PC-3 (cell line): ENCODE measurements at regions not wholly inside any gene's neighbourhood (a gene's known extent, or its start where the extent isn't known, plus 50 kb on each side); places are given as distances from the start of the nearest gene placed in this dataset.

Source experiments
- EZH2 ChIP-seq: fragments of 300-600 bp; sonication (generic); IDR thresholded peaks from one replicate; pipeline ENCODE4 v1.6.1; 2017; ENCODE audit warnings: antibody characterized with exemption, mild to moderate bottlenecking, low read length; ENCODE audit not compliant: unreplicated experiment
- TF ChIP-seq, protein P1 (sequence below): fragments of 300-600 bp; sonication (generic); conservative IDR thresholded peaks from 2 replicates; pipeline ENCODE4 v1.5.1; 2017; ENCODE audit warnings: antibody characterized with exemption, low read depth, mild to moderate bottlenecking, low read length

DNA sequence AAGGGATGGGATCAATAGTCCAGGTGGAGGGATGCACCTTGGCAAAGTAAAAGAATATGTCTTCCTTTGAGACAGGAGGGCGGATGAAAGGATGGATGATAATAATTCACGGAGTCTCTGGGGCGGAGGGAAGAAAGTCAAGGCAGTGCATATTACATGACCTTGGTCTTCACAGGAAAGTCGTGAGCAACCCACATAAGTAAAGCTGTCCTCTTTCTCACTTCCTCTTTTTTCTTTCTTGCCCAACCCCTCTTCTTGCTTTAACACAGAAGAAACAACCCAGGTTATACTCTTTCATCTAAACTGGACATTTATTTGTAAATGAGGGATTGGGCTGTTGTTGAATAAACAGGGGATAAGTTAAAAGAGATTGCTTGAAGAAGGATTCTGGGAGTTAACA lies 168.7 kb upstream of the SKOR2 start:
- TF ChIP-seq, protein P1, sequence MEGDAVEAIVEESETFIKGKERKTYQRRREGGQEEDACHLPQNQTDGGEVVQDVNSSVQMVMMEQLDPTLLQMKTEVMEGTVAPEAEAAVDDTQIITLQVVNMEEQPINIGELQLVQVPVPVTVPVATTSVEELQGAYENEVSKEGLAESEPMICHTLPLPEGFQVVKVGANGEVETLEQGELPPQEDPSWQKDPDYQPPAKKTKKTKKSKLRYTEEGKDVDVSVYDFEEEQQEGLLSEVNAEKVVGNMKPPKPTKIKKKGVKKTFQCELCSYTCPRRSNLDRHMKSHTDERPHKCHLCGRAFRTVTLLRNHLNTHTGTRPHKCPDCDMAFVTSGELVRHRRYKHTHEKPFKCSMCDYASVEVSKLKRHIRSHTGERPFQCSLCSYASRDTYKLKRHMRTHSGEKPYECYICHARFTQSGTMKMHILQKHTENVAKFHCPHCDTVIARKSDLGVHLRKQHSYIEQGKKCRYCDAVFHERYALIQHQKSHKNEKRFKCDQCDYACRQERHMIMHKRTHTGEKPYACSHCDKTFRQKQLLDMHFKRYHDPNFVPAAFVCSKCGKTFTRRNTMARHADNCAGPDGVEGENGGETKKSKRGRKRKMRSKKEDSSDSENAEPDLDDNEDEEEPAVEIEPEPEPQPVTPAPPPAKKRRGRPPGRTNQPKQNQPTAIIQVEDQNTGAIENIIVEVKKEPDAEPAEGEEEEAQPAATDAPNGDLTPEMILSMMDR: no peak
- no peak for TF ChIP-seq EZH2
